Thoracic aorta (tissue), 2 donors: ENCODE measurements at regions not wholly inside any gene's neighbourhood (a gene's known extent, or its start where the extent isn't known, plus 50 kb on each side); places are given as distances from the start of the nearest gene placed in this dataset.

ENCODE experiments used
- ATAC-seq: fragments of 150-250 bp; one replicate; pipeline ENCODE4 v1.8.0; 2017; ENCODE audit warnings: low read depth; ENCODE audit not compliant: insufficient number of reproducible peaks, low FRiP score
- DNase-seq: peaks from one replicate; pipeline ENCODE4 v3.0.0-alpha.2; 2020; ENCODE audit warnings: low spot score
- H3K27ac ChIP-seq, 2 donors: fragments of 200-600 bp; sonication (generic); 1 replicate in 1 of 2; 2 replicates in 1 of 2; pipeline ENCODE4 v1.5.1; 2016; ENCODE audit warnings: mild to moderate bottlenecking in 2 of 2, moderate library complexity in 2 of 2
- H3K27me3 ChIP-seq: fragments of 200-600 bp; sonication (generic); replicated peaks from 2 replicates; pipeline ENCODE4 v1.6.0; 2016; ENCODE audit warnings: mild to moderate bottlenecking; ENCODE audit not compliant: insufficient read depth
- H3K36me3 ChIP-seq: fragments of 200-600 bp; sonication (generic); one replicate; pipeline ENCODE4 v1.5.1; 2016
- H3K4me1 ChIP-seq, 2 donors: fragments of 200-600 bp; sonication (generic); 1 replicate in 1 of 2; 2 replicates in 1 of 2; pipeline versions ENCODE4 v1.5.1 to v1.6.0; 2016; ENCODE audit warnings: low read depth in 2 of 2, mild to moderate bottlenecking in 1 of 2; ENCODE audit not compliant: control insufficient read depth in 1 of 2
- H3K4me3 ChIP-seq: fragments of 200-600 bp; sonication (generic); 2 replicates; pipeline ENCODE4 v1.5.1; 2016; ENCODE audit warnings: mild to moderate bottlenecking
- H3K9me3 ChIP-seq: fragments of 200-600 bp; sonication (generic); 2 replicates; pipeline ENCODE4 v1.5.1; 2016
- TF ChIP-seq, protein P1 (sequence below): fragments of 200-600 bp; sonication (generic); IDR thresholded peaks from one replicate; pipeline ENCODE4 v1.5.1; 2019; ENCODE audit warnings: antibody characterized with exemption

DNA sequence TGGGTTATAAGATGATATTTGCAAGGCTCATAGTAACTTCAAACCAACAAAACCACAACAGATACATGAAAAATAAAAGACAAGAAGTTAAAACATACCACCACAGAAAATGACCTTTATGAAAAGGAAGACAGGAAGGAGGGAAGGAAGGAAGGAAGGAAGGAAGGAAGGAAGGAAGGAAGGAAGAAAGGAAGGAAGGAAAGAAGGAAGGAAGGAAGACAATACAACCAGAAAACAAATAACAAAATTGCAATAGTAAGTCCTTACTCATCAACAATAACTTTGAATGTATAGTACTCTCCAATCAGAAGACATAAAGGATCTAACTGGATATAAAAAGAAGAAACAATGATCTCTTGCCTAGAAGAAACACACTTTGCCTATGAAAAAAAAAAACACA, 287.4 kb upstream of the DCBLD2 start:
- Histone ChIP-seq H3K4me3 (no peak overlapping the region), H3K9me3 (no peaks in the 10 kb centered on the region), H3K27ac (no peak overlapping the region), H3K27me3 (no peaks in the 10 kb centered on the region), H3K36me3 (no peaks in the 10 kb centered on the region), H3K4me1 (no peaks in the 10 kb centered on the region)
- no peak for ATAC-seq
- no peak for DNase-seq
- TF ChIP-seq, protein P1, sequence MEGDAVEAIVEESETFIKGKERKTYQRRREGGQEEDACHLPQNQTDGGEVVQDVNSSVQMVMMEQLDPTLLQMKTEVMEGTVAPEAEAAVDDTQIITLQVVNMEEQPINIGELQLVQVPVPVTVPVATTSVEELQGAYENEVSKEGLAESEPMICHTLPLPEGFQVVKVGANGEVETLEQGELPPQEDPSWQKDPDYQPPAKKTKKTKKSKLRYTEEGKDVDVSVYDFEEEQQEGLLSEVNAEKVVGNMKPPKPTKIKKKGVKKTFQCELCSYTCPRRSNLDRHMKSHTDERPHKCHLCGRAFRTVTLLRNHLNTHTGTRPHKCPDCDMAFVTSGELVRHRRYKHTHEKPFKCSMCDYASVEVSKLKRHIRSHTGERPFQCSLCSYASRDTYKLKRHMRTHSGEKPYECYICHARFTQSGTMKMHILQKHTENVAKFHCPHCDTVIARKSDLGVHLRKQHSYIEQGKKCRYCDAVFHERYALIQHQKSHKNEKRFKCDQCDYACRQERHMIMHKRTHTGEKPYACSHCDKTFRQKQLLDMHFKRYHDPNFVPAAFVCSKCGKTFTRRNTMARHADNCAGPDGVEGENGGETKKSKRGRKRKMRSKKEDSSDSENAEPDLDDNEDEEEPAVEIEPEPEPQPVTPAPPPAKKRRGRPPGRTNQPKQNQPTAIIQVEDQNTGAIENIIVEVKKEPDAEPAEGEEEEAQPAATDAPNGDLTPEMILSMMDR = no peak

DNA sequence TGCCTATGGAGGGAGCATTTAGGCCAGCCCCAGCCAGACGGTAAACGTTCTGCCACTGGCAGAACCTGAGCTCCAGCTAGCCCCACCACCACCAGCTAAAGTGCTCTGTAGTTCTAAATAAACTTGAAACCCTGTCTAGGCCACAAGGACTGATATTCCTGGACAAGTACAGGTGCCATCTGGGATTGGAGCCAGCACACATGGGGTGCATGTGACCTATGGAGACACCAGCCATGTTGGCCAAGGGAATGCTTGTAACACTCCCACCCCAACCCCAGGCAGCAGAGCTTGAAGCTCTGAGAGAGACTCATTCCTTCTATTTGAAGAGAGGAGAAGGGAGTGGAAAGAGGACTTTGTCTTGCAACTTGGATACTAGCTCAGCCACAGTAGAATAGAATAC, 284.5 kb upstream of the DCBLD2 start:
- Histone ChIP-seq H3K36me3 (no peaks in the 10 kb centered on the region), H3K27me3 (no peaks in the 10 kb centered on the region), H3K4me3 (no peak overlapping the region), H3K4me1 (no peaks in the 10 kb centered on the region), H3K27ac (no peak overlapping the region), H3K9me3 (no peaks in the 10 kb centered on the region)
- TF ChIP-seq, protein P1 = no peak
- DNase-seq (no peak), ATAC-seq (no peak)

DNA sequence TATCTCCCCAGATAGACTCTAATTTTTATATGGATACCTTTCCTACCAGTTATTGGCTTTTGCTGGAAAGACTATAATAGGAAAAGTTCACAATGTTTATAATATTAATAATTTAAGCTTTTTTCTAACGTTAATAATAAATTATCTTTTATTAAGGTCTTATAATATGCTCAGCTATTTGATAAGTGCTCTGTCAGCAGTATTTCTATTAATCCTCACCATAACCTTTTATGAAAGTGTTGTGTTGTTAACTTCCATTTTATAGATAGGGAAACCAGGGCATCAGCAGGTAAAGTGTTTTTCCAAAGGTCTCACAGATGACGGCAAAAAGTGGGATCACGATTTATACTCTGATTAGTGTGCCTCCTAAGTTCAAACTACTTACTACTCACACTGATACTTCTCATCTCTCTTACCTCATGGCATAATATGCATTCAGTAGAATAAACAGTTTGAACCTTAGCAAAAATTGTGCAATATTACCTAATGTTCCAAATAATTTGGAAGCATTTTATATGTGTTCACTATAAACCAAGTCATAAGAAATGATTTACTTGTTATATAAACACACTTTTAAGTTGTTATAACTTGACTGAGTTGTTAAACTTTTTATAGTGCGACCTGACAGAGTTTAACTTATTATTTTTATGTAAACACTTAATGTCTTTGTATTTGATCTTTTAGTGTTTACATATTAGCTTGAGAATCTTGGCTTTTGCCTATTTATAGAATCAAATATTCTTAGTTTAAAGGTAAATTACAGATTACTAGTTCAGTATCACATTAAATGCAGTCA, 274.9 kb upstream of the DCBLD2 start:
- H3K27me3 ChIP-seq = no peaks in the 10 kb centered on the region
- H3K36me3 ChIP-seq = no peaks in the 10 kb centered on the region
- ATAC-seq (no peak), DNase-seq (no peak)
- H3K4me3 ChIP-seq = no peak overlapping the region
- TF ChIP-seq, protein P1 = no peak
- H3K4me1 ChIP-seq = no peaks in the 10 kb centered on the region
- H3K9me3 ChIP-seq = no peaks in the 10 kb centered on the region
- no peak overlapping the region for H3K27ac ChIP-seq

DNA sequence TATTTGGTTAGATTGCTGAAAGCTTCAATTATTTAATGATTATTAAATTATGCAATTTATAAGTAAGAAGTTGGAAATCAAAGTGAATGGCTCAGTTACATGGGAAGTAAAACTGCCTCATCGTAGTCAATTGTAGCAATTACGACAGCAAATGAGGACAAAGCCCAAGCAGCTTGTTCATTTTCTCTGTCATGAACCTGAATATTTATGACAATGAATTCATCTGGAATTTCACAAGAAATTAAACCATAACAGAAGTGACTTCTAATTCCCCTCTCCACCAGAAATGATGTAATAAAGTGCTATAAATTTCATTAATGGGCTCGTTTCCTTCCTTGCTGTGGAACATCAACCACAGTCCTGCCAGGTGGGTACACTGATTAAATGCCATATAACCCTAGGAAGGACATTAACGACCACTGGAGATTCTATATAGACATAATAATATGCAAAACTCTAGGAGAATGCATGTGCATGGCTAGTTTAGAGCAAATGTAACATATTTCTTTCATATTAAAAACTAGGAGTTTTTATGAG, 273.8 kb upstream of the DCBLD2 start:
- no peaks in the 10 kb centered on the region for H3K36me3 ChIP-seq

More for the DNA sequence above, 273.8 kb upstream of the DCBLD2 start:
- ATAC-seq = no peak
- Histone ChIP-seq H3K9me3 (no peaks in the 10 kb centered on the region), H3K4me1 (no peaks in the 10 kb centered on the region), H3K4me3 (no peak overlapping the region), H3K27me3 (no peaks in the 10 kb centered on the region), H3K27ac (no peak overlapping the region)
- TF ChIP-seq, protein P1 = no peak
- DNase-seq = no peak
